Suprapubic skin (tissue), 4 donors: ENCODE measurements at regions not wholly inside any gene's neighbourhood (a gene's known extent, or its start where the extent isn't known, plus 50 kb on each side); places are given as distances from the start of the nearest gene placed in this dataset.

Experiments
- EP300 ChIP-seq: sonication (generic); formaldehyde crosslinking; IDR thresholded peaks from one replicate; pipeline ENCODE4 v1.6.1; 2017; ENCODE audit warnings: antibody characterized with exemption
- POLR2A ChIP-seq, 2 donors: fragments of 450-650 bp; IDR thresholded peaks; one replicate each; pipeline ENCODE4 v1.6.1; 2017; ENCODE audit warnings: antibody characterized with exemption in 2 of 2, mild to moderate bottlenecking in 2 of 2, moderate library complexity in 2 of 2
- POLR2AphosphoS5 ChIP-seq, 3 donors: sonication (generic); formaldehyde crosslinking; IDR thresholded peaks; one replicate each; pipeline ENCODE4 v1.6.1; 2017; ENCODE audit warnings: antibody characterized with exemption in 3 of 3
- TF ChIP-seq, protein P1 (sequence below), 2 donors: fragments of 200-600 bp in 1 of 2; fragments of 450-650 bp in 1 of 2; sonication (generic) in 1 of 2; IDR thresholded peaks; one replicate each; pipeline ENCODE4 v1.5.1; 2016 to 2019; ENCODE audit warnings: antibody characterized with exemption in 2 of 2, mild to moderate bottlenecking in 1 of 2, moderate library complexity in 1 of 2

DNA sequence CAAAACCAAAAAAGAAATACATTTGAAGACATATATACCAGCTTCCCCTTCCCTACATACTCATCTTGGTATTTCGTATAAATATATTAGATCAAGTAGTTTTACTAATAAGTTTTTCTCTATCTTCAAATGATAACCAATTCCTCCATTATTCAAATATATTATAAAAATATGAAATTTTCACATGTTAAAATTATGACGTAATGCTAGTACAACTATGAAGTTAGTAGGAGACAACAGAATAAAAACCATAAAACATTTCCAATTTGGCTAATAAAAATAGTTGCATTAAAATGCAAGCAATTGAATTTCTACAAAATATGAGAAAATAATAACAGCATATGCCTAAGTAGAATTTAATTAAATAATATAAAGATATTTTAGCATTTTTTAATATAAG lies 501.8 kb upstream of the SLITRK5 start:
- TF ChIP-seq, protein P1, sequence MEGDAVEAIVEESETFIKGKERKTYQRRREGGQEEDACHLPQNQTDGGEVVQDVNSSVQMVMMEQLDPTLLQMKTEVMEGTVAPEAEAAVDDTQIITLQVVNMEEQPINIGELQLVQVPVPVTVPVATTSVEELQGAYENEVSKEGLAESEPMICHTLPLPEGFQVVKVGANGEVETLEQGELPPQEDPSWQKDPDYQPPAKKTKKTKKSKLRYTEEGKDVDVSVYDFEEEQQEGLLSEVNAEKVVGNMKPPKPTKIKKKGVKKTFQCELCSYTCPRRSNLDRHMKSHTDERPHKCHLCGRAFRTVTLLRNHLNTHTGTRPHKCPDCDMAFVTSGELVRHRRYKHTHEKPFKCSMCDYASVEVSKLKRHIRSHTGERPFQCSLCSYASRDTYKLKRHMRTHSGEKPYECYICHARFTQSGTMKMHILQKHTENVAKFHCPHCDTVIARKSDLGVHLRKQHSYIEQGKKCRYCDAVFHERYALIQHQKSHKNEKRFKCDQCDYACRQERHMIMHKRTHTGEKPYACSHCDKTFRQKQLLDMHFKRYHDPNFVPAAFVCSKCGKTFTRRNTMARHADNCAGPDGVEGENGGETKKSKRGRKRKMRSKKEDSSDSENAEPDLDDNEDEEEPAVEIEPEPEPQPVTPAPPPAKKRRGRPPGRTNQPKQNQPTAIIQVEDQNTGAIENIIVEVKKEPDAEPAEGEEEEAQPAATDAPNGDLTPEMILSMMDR (IDR thresholded peaks at IDR 0.05): no peak
- no peak for TF ChIP-seq POLR2A (IDR thresholded peaks at IDR 0.05)
- TF ChIP-seq POLR2AphosphoS5 (IDR thresholded peaks at IDR 0.05): no peak
- TF ChIP-seq EP300: no peak
